Mesenchymal stem cell (in vitro differentiated cells and primary cell): ENCODE measurements at regions not wholly inside any gene's neighbourhood (a gene's known extent, or its start where the extent isn't known, plus 50 kb on each side); places are given as distances from the start of the nearest gene placed in this dataset.

ENCODE experiments used
- DNase-seq: peaks from one replicate; pipeline ENCODE4 v3.0.0-alpha.2; 2013
- H2AFZ ChIP-seq: one replicate; pipeline ENCODE4 v1.6.1; 2013; ENCODE audit warnings: low read depth, mild to moderate bottlenecking, control low read depth, inconsistent platforms, low read length, moderate library complexity
- H2AK5ac ChIP-seq: 2 replicates; pipeline ENCODE4 v1.6.1; 2013; ENCODE audit warnings: low read length, moderate library complexity, mild to moderate bottlenecking, inconsistent platforms; ENCODE audit not compliant: severe bottlenecking
- H2BK120ac ChIP-seq: one replicate; pipeline ENCODE4 v1.6.1; 2013; ENCODE audit warnings: low read depth, mild to moderate bottlenecking, inconsistent platforms, low read length, moderate library complexity
- H2BK12ac ChIP-seq, 2 experiments: one replicate each; pipeline ENCODE4 v1.6.1; 2013; ENCODE audit warnings: inconsistent platforms in 2 of 2, low read length in 2 of 2, mild to moderate bottlenecking in 2 of 2, moderate library complexity in 2 of 2, control low read depth in 1 of 2
- H2BK15ac ChIP-seq: one replicate; pipeline ENCODE4 v1.6.1; 2013; ENCODE audit warnings: mild to moderate bottlenecking, low read depth, inconsistent platforms; ENCODE audit not compliant: poor library complexity, severe bottlenecking
- H2BK5ac ChIP-seq: 2 replicates; pipeline ENCODE4 v1.6.1; 2013; ENCODE audit warnings: low read depth, mild to moderate bottlenecking, low read length, control low read depth, inconsistent platforms; ENCODE audit not compliant: poor library complexity, severe bottlenecking
- H3K14ac ChIP-seq, 2 experiments: one replicate each; pipeline ENCODE4 v1.6.1; 2013; ENCODE audit warnings: inconsistent platforms in 2 of 2, low read length in 2 of 2, control low read depth in 1 of 2, mild to moderate bottlenecking in 1 of 2, moderate library complexity in 1 of 2
- H3K18ac ChIP-seq, 2 experiments: one replicate each; pipeline ENCODE4 v1.6.1; 2013; ENCODE audit warnings: inconsistent platforms in 2 of 2, low read length in 2 of 2, control low read depth in 1 of 2, low read depth in 1 of 2, mild to moderate bottlenecking in 1 of 2
- H3K23ac ChIP-seq, 2 experiments: one replicate each; pipeline ENCODE4 v1.6.1; 2013; ENCODE audit warnings: inconsistent platforms in 2 of 2, low read length in 2 of 2, mild to moderate bottlenecking in 2 of 2, moderate library complexity in 2 of 2, control low read depth in 1 of 2
- H3K27ac ChIP-seq: 2 replicates; pipeline ENCODE4 v1.5.1; 2013; ENCODE audit warnings: mild to moderate bottlenecking, moderate library complexity, low read length, control low read depth, inconsistent platforms; ENCODE audit not compliant: poor library complexity, severe bottlenecking
- H3K27me3 ChIP-seq, 2 experiments: 2 replicates each; pipeline versions ENCODE4 v1.6.1 to v1.7.0; 2013; ENCODE audit warnings: low read length in 2 of 2, mild to moderate bottlenecking in 2 of 2, moderate library complexity in 2 of 2, control low read depth in 1 of 2, inconsistent platforms in 1 of 2; ENCODE audit not compliant: control insufficient read depth in 1 of 2, insufficient read depth in 1 of 2
- H3K36me3 ChIP-seq, 2 experiments: 2 replicates each; pipeline versions ENCODE4 v1.6.1 to v1.7.0; 2013; ENCODE audit warnings: low read length in 2 of 2, control low read depth in 1 of 2, inconsistent platforms in 1 of 2, low read depth in 1 of 2, mild to moderate bottlenecking in 1 of 2; ENCODE audit not compliant: insufficient read depth in 2 of 2, control insufficient read depth in 1 of 2
- H3K4ac ChIP-seq, 2 experiments: one replicate each; pipeline ENCODE4 v1.6.1; 2013; ENCODE audit warnings: inconsistent platforms in 2 of 2, low read length in 2 of 2, mild to moderate bottlenecking in 2 of 2, moderate library complexity in 2 of 2, control low read depth in 1 of 2, low read depth in 1 of 2
- H3K4me1 ChIP-seq: 2 replicates; pipeline ENCODE4 v1.6.1; 2013; ENCODE audit warnings: low read depth, low read length, control low read depth; ENCODE audit not compliant: control insufficient read depth, insufficient read depth
- H3K4me2 ChIP-seq: 2 replicates; pipeline ENCODE4 v1.6.1; 2013; ENCODE audit warnings: low read length, mild to moderate bottlenecking, inconsistent platforms; ENCODE audit not compliant: poor library complexity, severe bottlenecking
- H3K4me3 ChIP-seq, 2 experiments: 2 replicates each; pipeline versions ENCODE4 v1.5.1 to v1.7.0; 2013; ENCODE audit warnings: low read length in 2 of 2, mild to moderate bottlenecking in 2 of 2, control low read depth in 1 of 2, low read depth in 1 of 2; ENCODE audit not compliant: insufficient read depth in 1 of 2
- H3K79me1 ChIP-seq: replicated peaks from 2 replicates; pipeline ENCODE4 v1.6.1; 2013; ENCODE audit warnings: mild to moderate bottlenecking, control low read depth, low read length, inconsistent platforms; ENCODE audit not compliant: poor library complexity, severe bottlenecking
- H3K9ac ChIP-seq: 2 replicates; pipeline ENCODE4 v1.7.0; 2013; ENCODE audit warnings: mild to moderate bottlenecking, low read length, moderate library complexity
- H3K9me3 ChIP-seq: 2 replicates; pipeline ENCODE4 v1.7.0; 2013; ENCODE audit warnings: mild to moderate bottlenecking, low read length; ENCODE audit not compliant: control insufficient read depth
- H4K8ac ChIP-seq: one replicate; pipeline ENCODE4 v1.6.1; 2013; ENCODE audit warnings: inconsistent platforms, mild to moderate bottlenecking, low read length, moderate library complexity
- H4K91ac ChIP-seq: one replicate; pipeline ENCODE4 v1.6.1; 2013; ENCODE audit warnings: mild to moderate bottlenecking, low read length, inconsistent platforms
- WGBS: methylation state at CpG from one replicate; pipeline ENCODE4 v1.1.7; 2013; ENCODE audit warnings: mixed read lengths; 5-methylcytosine and 5-hydroxymethylcytosine counted together

DNA sequence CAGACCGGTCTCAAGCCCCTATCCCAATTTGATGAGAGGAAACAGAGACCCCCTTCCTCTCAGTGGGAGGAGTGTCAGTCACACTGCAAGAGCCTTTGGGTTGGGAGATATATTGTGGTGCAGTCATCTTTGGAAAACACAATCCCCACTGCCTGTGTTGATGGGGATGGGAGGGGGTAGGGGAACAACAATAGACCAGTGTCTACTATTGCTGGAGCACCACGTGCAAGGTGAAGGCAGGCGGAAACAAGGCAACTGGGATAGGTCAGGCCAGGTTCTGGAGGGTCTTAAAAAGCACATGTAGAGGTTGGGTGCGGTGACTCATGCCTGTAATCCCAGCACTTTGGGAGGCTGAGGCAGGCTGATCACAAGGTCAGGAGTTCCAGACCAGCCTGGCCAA lies 127.9 kb downstream of the ZFP36L2 start:
- no peak overlapping the region for H3K18ac ChIP-seq
- no peaks in the 10 kb centered on the region for H3K27me3 ChIP-seq
- H3K4me3 ChIP-seq: no peak overlapping the region
- H3K4me2 ChIP-seq: no peak overlapping the region
- H3K4ac ChIP-seq: no peak overlapping the region
- H2BK120ac ChIP-seq: no peak overlapping the region
- H2AK5ac ChIP-seq: no peak overlapping the region
- H3K36me3 ChIP-seq: no peaks in the 10 kb centered on the region
- no peaks in the 10 kb centered on the region for H3K79me1 ChIP-seq
- no peak overlapping the region for H3K23ac ChIP-seq
- no peak overlapping the region for H3K27ac ChIP-seq
- no peak overlapping the region for H2BK12ac ChIP-seq
- no peak overlapping the region for H4K8ac ChIP-seq
- H3K9ac ChIP-seq: no peak overlapping the region
- no peak overlapping the region for H2AFZ ChIP-seq
- H2BK15ac ChIP-seq: no peak overlapping the region
- H3K14ac ChIP-seq: no peak overlapping the region
- H3K9me3 ChIP-seq: peaks cover 6% of the 10 kb centered on the region
- 97% methylated on average over 3 of the region's 4 CpGs for WGBS
- H3K4me1 ChIP-seq: peaks cover 10% of the 10 kb centered on the region
- H4K91ac ChIP-seq: peak overlapping the region; percentile 43
- no peak overlapping the region for H2BK5ac ChIP-seq
- no peak for DNase-seq

DNA sequence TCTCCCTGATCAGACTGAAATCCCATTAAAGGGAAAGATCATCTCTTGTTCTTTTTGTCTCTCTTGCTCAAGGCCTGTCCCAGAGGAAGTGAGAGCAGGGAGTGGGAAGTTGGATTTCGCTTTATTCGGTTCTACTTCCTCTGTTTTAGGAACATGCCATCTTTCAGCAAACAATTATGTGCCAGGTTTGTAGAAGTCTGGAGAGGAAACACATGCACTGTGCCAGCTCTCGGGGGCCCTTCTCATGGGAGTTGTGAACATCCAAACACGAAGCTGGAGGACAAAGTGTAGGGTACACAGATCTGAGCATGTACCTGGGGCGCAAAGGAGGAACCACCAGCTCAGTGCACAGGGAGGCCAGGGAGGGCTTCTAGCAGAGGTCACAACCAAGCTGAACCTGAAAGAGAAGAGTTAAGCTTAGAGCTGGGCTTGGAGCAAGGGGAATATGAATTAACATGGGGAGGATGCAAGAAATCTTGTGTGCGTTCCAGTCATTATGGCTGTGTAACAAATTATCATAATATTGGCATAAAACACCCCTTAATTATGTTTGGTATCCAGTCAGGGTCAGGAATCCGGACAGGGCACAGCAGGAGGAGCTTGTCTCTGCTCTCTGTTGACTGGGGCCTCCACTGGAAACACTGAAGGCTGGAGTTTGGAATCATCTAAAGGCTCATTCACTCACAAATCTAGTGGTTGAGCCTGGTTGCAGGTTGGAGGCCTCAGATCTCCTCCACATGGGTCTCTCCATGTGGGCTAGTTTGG lies 128.6 kb downstream of the ZFP36L2 start:
- H3K27me3 ChIP-seq: no peaks in the 10 kb centered on the region
- H3K4me3 ChIP-seq: no peak overlapping the region
- WGBS: 82% methylated on average over 6 of the region's 7 CpGs
- no peak overlapping the region for H3K4me2 ChIP-seq
- no peaks in the 10 kb centered on the region for H3K79me1 ChIP-seq
- H2BK12ac ChIP-seq: no peak overlapping the region
- no peak overlapping the region for H3K4ac ChIP-seq
- no peaks in the 10 kb centered on the region for H3K36me3 ChIP-seq
- no peak overlapping the region for H2AK5ac ChIP-seq
- H4K91ac ChIP-seq: no peak overlapping the region
- no peak overlapping the region for H3K23ac ChIP-seq
- H3K9ac ChIP-seq: no peak overlapping the region
- H3K9me3 ChIP-seq: peaks cover 6% of the 10 kb centered on the region
- H3K18ac ChIP-seq: no peak overlapping the region
- H2AFZ ChIP-seq: no peak overlapping the region
- no peak overlapping the region for H3K14ac ChIP-seq
- no peak overlapping the region for H4K8ac ChIP-seq
- no peak overlapping the region for H2BK5ac ChIP-seq
- H2BK120ac ChIP-seq: no peak overlapping the region
- H3K4me1 ChIP-seq: peaks cover 10% of the 10 kb centered on the region
- H3K27ac ChIP-seq: no peak overlapping the region
- no peak for DNase-seq
- H2BK15ac ChIP-seq: no peak overlapping the region

DNA sequence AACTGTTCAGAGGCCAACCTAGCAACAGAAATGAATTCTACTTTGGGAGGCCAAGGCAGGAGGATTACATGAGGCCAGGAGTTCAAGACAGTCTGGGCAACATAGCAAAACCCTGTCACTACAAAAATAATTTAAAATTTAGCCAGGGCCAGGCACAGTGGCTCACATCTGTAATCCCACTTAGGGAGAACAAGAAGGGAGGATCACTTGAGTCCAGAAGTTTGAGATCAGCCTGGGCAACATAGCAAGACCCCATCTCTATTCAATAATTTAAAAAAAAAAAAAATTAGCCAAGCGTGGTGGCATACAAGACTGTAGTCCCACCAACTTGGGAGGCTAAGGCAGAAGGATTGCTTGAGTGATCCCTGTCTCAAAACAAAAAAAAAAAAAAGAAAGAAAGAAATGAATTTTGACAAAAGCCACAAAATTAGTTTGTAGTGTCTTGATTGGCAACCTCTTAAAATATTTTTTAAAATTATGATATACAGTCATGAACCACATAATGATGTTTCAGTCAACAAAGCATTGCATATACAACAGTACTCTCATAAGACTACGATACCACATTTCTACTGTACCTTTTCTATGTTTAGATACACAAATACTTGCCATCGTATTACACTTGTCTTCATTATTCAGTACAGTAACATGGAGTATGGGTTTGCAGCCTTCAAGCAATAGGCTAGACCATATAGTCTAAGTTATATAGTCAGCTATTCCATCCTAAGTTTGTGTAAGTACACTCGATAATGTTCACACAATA lies 130.7 kb downstream of the ZFP36L2 start:
- Histone ChIP-seq H4K91ac (no peak overlapping the region), H2BK15ac (no peak overlapping the region), H3K23ac (no peak overlapping the region), H3K4me3 (no peak overlapping the region), H2BK5ac (no peak overlapping the region), H3K9me3 (peaks cover 14% of the 10 kb centered on the region), H2AK5ac (no peak overlapping the region), H2BK120ac (no peak overlapping the region), H3K79me1 (no peaks in the 10 kb centered on the region), H3K36me3 (no peaks in the 10 kb centered on the region), H3K4ac (no peak overlapping the region), H3K9ac (no peak overlapping the region), H3K4me2 (no peak overlapping the region), H2AFZ (no peak overlapping the region), H3K4me1 (no peaks in the 10 kb centered on the region), H3K27me3 (no peaks in the 10 kb centered on the region), H4K8ac (no peak overlapping the region), H3K27ac (no peak overlapping the region), H3K18ac (no peak overlapping the region), H3K14ac (no peak overlapping the region), H2BK12ac (no peak overlapping the region)
- WGBS: 97% methylated on average over 3 of the region's 4 CpGs
- DNase-seq: no peak

- Histone ChIP-seq H3K14ac (no peak overlapping the region), H3K4me3 (no peak overlapping the region), H2AK5ac (no peak overlapping the region), H3K18ac (no peak overlapping the region), H3K36me3 (no peaks in the 10 kb centered on the region), H4K91ac (no peak overlapping the region), H3K27me3 (no peaks in the 10 kb centered on the region), H3K4me1 (peaks cover 2% of the 10 kb centered on the region), H3K23ac (no peak overlapping the region), H3K79me1 (no peaks in the 10 kb centered on the region), H4K8ac (no peak overlapping the region), H3K9me3 (peaks cover 26% of the 10 kb centered on the region), H2BK5ac (no peak overlapping the region), H3K4me2 (no peak overlapping the region), H2BK120ac (no peak overlapping the region), H3K9ac (no peak overlapping the region), H2AFZ (no peak overlapping the region), H2BK15ac (no peak overlapping the region), H3K4ac (no peak overlapping the region), H3K27ac (no peak overlapping the region), H2BK12ac (no peak overlapping the region)
- DNase-seq: no peak
- 85% methylated on average over 2 of the region's 2 CpGs for WGBS
These were observed 133.8 kb downstream of the ZFP36L2 start for GRCh38 chr2:43092520-43093179.
